Body of pancreas (tissue), 4 donors: ENCODE measurements at regions not wholly inside any gene's neighbourhood (a gene's known extent, or its start where the extent isn't known, plus 50 kb on each side); places are given as distances from the start of the nearest gene placed in this dataset.

ENCODE experiments used
- POLR2A ChIP-seq, 3 donors: fragments of 450-650 bp; IDR thresholded peaks; one replicate each; pipeline ENCODE4 v1.6.1; 2016; ENCODE audit warnings: antibody characterized with exemption in 3 of 3, mild to moderate bottlenecking in 2 of 3
- TF ChIP-seq, protein P1 (sequence below), 7 experiments: fragments of 450-650 bp in 4 of 7; fragments of 200-600 bp in 3 of 7; sonication (generic) in 3 of 7; IDR thresholded peaks; one replicate each; pipeline ENCODE4 v1.5.1; 2016 to 2019; ENCODE audit warnings: antibody characterized with exemption in 7 of 7

DNA sequence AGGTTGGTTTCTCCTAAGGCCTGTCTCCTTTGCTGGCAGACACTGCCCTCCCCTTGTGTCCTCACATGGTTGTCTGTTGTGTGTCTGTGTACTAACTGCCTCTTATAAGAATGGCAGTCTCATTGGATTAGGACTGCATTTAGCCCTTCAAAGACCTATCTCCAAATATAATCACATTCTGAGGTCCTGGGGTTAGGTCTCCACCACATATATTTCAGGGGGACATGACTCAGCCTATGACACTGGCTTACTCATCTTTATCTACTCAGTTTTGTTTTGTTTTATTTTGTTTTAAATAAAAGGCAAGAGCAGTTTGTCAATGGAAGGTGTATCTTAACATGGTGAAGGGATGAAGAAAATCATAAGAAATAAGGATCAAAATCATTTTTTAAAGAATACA, 894.3 kb downstream of the NLGN4Y start:
- TF ChIP-seq, protein P1, sequence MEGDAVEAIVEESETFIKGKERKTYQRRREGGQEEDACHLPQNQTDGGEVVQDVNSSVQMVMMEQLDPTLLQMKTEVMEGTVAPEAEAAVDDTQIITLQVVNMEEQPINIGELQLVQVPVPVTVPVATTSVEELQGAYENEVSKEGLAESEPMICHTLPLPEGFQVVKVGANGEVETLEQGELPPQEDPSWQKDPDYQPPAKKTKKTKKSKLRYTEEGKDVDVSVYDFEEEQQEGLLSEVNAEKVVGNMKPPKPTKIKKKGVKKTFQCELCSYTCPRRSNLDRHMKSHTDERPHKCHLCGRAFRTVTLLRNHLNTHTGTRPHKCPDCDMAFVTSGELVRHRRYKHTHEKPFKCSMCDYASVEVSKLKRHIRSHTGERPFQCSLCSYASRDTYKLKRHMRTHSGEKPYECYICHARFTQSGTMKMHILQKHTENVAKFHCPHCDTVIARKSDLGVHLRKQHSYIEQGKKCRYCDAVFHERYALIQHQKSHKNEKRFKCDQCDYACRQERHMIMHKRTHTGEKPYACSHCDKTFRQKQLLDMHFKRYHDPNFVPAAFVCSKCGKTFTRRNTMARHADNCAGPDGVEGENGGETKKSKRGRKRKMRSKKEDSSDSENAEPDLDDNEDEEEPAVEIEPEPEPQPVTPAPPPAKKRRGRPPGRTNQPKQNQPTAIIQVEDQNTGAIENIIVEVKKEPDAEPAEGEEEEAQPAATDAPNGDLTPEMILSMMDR (IDR thresholded peaks at IDR 0.05), result no peak
- TF ChIP-seq POLR2A (IDR thresholded peaks at IDR 0.05), result no peak
